ENCODE measurements at regions not wholly inside any gene's neighbourhood (a gene's known extent, or its start where the extent isn't known, plus 50 kb on each side); places are given as distances from the start of the nearest gene placed in this dataset.

- TF ChIP-seq, protein P1, sequence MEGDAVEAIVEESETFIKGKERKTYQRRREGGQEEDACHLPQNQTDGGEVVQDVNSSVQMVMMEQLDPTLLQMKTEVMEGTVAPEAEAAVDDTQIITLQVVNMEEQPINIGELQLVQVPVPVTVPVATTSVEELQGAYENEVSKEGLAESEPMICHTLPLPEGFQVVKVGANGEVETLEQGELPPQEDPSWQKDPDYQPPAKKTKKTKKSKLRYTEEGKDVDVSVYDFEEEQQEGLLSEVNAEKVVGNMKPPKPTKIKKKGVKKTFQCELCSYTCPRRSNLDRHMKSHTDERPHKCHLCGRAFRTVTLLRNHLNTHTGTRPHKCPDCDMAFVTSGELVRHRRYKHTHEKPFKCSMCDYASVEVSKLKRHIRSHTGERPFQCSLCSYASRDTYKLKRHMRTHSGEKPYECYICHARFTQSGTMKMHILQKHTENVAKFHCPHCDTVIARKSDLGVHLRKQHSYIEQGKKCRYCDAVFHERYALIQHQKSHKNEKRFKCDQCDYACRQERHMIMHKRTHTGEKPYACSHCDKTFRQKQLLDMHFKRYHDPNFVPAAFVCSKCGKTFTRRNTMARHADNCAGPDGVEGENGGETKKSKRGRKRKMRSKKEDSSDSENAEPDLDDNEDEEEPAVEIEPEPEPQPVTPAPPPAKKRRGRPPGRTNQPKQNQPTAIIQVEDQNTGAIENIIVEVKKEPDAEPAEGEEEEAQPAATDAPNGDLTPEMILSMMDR (IDR thresholded peaks at IDR 0.05), result no peak
- TF ChIP-seq EP300 (IDR thresholded peaks at IDR 0.05), result no peak
- TF ChIP-seq POLR2A (IDR thresholded peaks at IDR 0.05; ENCODE audit: low read depth), result no peak
- no peak for TF ChIP-seq POLR2AphosphoS5 (IDR thresholded peaks at IDR 0.05)
Measured at GRCh38 chr1:114269539-114269938, 115.9 kb upstream of the SYT6 start.

Measured in esophagus muscularis mucosa (tissue), 4 donors.